ENCODE measurements at regions not wholly inside any gene's neighbourhood (a gene's known extent, or its start where the extent isn't known, plus 50 kb on each side); places are given as distances from the start of the nearest gene placed in this dataset.

GRCh38 chr6:4687989-4688947 lies 87.9 kb upstream of the CDYL start:
- no peaks in the 10 kb centered on the region for H3K27me3 ChIP-seq (ENCODE audit: control insufficient read depth in 3 of 3, insufficient read depth in 3 of 3, low read depth in 1 of 3, low read length in 3 of 3)
- H2BK15ac ChIP-seq (ENCODE audit: low read length): no peak overlapping the region
- no peak overlapping the region for H3K18ac ChIP-seq (ENCODE audit: low read length)
- H3K14ac ChIP-seq (ENCODE audit: low read length): no peak overlapping the region
- no peak overlapping the region for H2BK120ac ChIP-seq (ENCODE audit: low read depth, low read length)
- no peak for DNase-seq (ENCODE audit: low spot score)
- no peak overlapping the region for H2BK5ac ChIP-seq (ENCODE audit: low read length)
- H2AFZ ChIP-seq (ENCODE audit: low read length): peak overlapping the region; percentile 29
- WGBS, 2 donors (ENCODE audit: extremely low coverage in 2 of 2, insufficient read length in 2 of 2, insufficient replicate concordance in 1 of 2): no CpG with 5 or more reads among the region's 14 CpGs
- no peak overlapping the region for H3K27ac ChIP-seq (replicated peaks; ENCODE audit: low read length)
- H3K9ac ChIP-seq (ENCODE audit: low read depth, low read length, poor library complexity): no peak overlapping the region
- H3K9me3 ChIP-seq (replicated peaks in 1 of 2; ENCODE audit: control insufficient read depth in 2 of 2, insufficient read depth in 1 of 2, low read depth in 1 of 2, low read length in 2 of 2): peaks cover 0 to 3% of the 10 kb centered on the region in 2 donors
- H4K91ac ChIP-seq (ENCODE audit: low read depth, low read length, poor library complexity): no peak overlapping the region
- no peak overlapping the region for H2BK12ac ChIP-seq (ENCODE audit: low read length)
- H4K8ac ChIP-seq (ENCODE audit: low read depth, low read length): no peak overlapping the region
- no peak overlapping the region for H2AK5ac ChIP-seq (ENCODE audit: low read depth, low read length)
- no peak overlapping the region for H3K23ac ChIP-seq (ENCODE audit: low read depth, low read length, poor library complexity)
- H3K4ac ChIP-seq (ENCODE audit: low read length): no peak overlapping the region
- peaks cover 0 to 2% of the 10 kb centered on the region in 2 donors for H3K4me1 ChIP-seq (ENCODE audit: control insufficient read depth in 2 of 2, insufficient read depth in 1 of 2, low read depth in 1 of 2, low read length in 2 of 2)
- H3K4me3 ChIP-seq (ENCODE audit: low read length in 2 of 2): no peak overlapping the region
- H3K4me2 ChIP-seq (ENCODE audit: insufficient read depth, low read length, poor library complexity, severe bottlenecking): no peak overlapping the region
- no peaks in the 10 kb centered on the region for H3K79me1 ChIP-seq (ENCODE audit: low read depth, low read length)
- no peaks in the 10 kb centered on the region for H3K36me3 ChIP-seq (replicated peaks in 1 of 2; ENCODE audit: control insufficient read depth in 2 of 2, insufficient read depth in 2 of 2, low read length in 2 of 2)

DNA sequence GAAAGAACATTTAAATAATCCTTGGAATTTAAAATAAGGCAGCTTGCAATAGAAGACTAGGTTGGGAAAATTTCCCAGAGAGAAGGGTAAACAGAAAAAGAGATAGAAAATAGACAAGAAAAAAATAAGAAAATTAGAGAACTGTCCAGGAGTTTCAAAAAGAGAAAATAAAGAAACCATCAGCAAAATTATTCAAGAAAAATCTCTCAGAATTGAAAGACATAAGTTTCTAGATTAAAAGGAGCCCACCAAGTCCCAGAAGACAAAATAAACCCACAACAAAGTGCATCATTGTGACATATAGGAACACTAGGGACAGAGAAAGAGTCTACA lies 88.6 kb upstream of the CDYL start:
- H3K23ac ChIP-seq (ENCODE audit: low read depth, low read length, poor library complexity): no peak overlapping the region
- H3K27ac ChIP-seq (replicated peaks; ENCODE audit: low read length): no peak overlapping the region
- no peak overlapping the region for H2BK120ac ChIP-seq (ENCODE audit: low read depth, low read length)
- H3K4me3 ChIP-seq (ENCODE audit: low read length in 2 of 2): no peak overlapping the region
- no peak for DNase-seq (ENCODE audit: low spot score)
- H3K18ac ChIP-seq (ENCODE audit: low read length): no peak overlapping the region
- H4K8ac ChIP-seq (ENCODE audit: low read depth, low read length): no peak overlapping the region
- no peaks in the 10 kb centered on the region for H3K27me3 ChIP-seq (ENCODE audit: control insufficient read depth in 3 of 3, insufficient read depth in 3 of 3, low read depth in 1 of 3, low read length in 3 of 3)
- H3K4ac ChIP-seq (ENCODE audit: low read length): no peak overlapping the region
- H3K4me2 ChIP-seq (ENCODE audit: insufficient read depth, low read length, poor library complexity, severe bottlenecking): no peak overlapping the region
- no peak overlapping the region for H3K14ac ChIP-seq (ENCODE audit: low read length)
- no peak overlapping the region for H3K9ac ChIP-seq (ENCODE audit: low read depth, low read length, poor library complexity)
- H2AK5ac ChIP-seq (ENCODE audit: low read depth, low read length): no peak overlapping the region
- H4K91ac ChIP-seq (ENCODE audit: low read depth, low read length, poor library complexity): no peak overlapping the region
- H3K79me1 ChIP-seq (ENCODE audit: low read depth, low read length): no peaks in the 10 kb centered on the region
- H2BK15ac ChIP-seq (ENCODE audit: low read length): no peak overlapping the region
- no peak overlapping the region for H2BK5ac ChIP-seq (ENCODE audit: low read length)
- no peak overlapping the region for H2BK12ac ChIP-seq (ENCODE audit: low read length)
- peaks cover 0 to 2% of the 10 kb centered on the region in 2 donors for H3K4me1 ChIP-seq (ENCODE audit: control insufficient read depth in 2 of 2, insufficient read depth in 1 of 2, low read depth in 1 of 2, low read length in 2 of 2)
- H2AFZ ChIP-seq (ENCODE audit: low read length): peak overlapping the region; percentile 29
- no peaks in the 10 kb centered on the region for H3K36me3 ChIP-seq (replicated peaks in 1 of 2; ENCODE audit: control insufficient read depth in 2 of 2, insufficient read depth in 2 of 2, low read length in 2 of 2)
- peaks cover 0 to 3% of the 10 kb centered on the region in 2 donors for H3K9me3 ChIP-seq (replicated peaks in 1 of 2; ENCODE audit: control insufficient read depth in 2 of 2, insufficient read depth in 1 of 2, low read depth in 1 of 2, low read length in 2 of 2)

GRCh38 chr6:4682431-4683097 lies 93.6 kb upstream of the CDYL start:
- Histone ChIP-seq H3K27me3 (ENCODE audit: control insufficient read depth in 3 of 3, insufficient read depth in 3 of 3, low read depth in 1 of 3, low read length in 3 of 3) (peaks cover 0 to under 1% (median 0%) of the 10 kb centered on the region in 3 experiments), H2AK5ac (ENCODE audit: low read depth, low read length) (no peak overlapping the region), H3K23ac (ENCODE audit: low read depth, low read length, poor library complexity) (no peak overlapping the region), H3K18ac (ENCODE audit: low read length) (no peak overlapping the region), H3K4me2 (ENCODE audit: insufficient read depth, low read length, poor library complexity, severe bottlenecking) (no peak overlapping the region), H2BK12ac (ENCODE audit: low read length) (no peak overlapping the region), H3K9me3 (replicated peaks in 1 of 2; ENCODE audit: control insufficient read depth in 2 of 2, insufficient read depth in 1 of 2, low read depth in 1 of 2, low read length in 2 of 2) (no peaks in the 10 kb centered on the region), H2AFZ (ENCODE audit: low read length) (no peak overlapping the region), H4K8ac (ENCODE audit: low read depth, low read length) (no peak overlapping the region), H3K27ac (replicated peaks; ENCODE audit: low read length) (no peak overlapping the region), H3K9ac (ENCODE audit: low read depth, low read length, poor library complexity) (no peak overlapping the region), H4K91ac (ENCODE audit: low read depth, low read length, poor library complexity) (no peak overlapping the region), H2BK15ac (ENCODE audit: low read length) (no peak overlapping the region), H2BK120ac (ENCODE audit: low read depth, low read length) (no peak overlapping the region), H3K79me1 (ENCODE audit: low read depth, low read length) (no peaks in the 10 kb centered on the region), H3K4ac (ENCODE audit: low read length) (no peak overlapping the region), H3K4me3 (ENCODE audit: low read length in 2 of 2) (no peak overlapping the region), H3K4me1 (ENCODE audit: control insufficient read depth in 2 of 2, insufficient read depth in 1 of 2, low read depth in 1 of 2, low read length in 2 of 2) (peaks cover 0 to 2% of the 10 kb centered on the region in 2 donors), H3K14ac (ENCODE audit: low read length) (no peak overlapping the region), H2BK5ac (ENCODE audit: low read length) (no peak overlapping the region), H3K36me3 (replicated peaks in 1 of 2; ENCODE audit: control insufficient read depth in 2 of 2, insufficient read depth in 2 of 2, low read length in 2 of 2) (no peaks in the 10 kb centered on the region)
- WGBS, 2 donors (ENCODE audit: extremely low coverage in 2 of 2, insufficient read length in 2 of 2, insufficient replicate concordance in 1 of 2): no CpG with 5 or more reads among the region's 10 CpGs
- DNase-seq (ENCODE audit: low spot score): no peak

- H3K14ac ChIP-seq (ENCODE audit: low read length): no peak overlapping the region
- no peak overlapping the region for H3K4me3 ChIP-seq (ENCODE audit: low read length in 2 of 2)
- H4K91ac ChIP-seq (ENCODE audit: low read depth, low read length, poor library complexity): no peak overlapping the region
- H3K23ac ChIP-seq (ENCODE audit: low read depth, low read length, poor library complexity): no peak overlapping the region
- no peak overlapping the region for H2BK5ac ChIP-seq (ENCODE audit: low read length)
- no peaks in the 10 kb centered on the region for H3K4me1 ChIP-seq (ENCODE audit: control insufficient read depth in 2 of 2, insufficient read depth in 1 of 2, low read depth in 1 of 2, low read length in 2 of 2)
- no peak overlapping the region for H2BK120ac ChIP-seq (ENCODE audit: low read depth, low read length)
- no peak overlapping the region for H4K8ac ChIP-seq (ENCODE audit: low read depth, low read length)
- no peaks in the 10 kb centered on the region for H3K79me1 ChIP-seq (ENCODE audit: low read depth, low read length)
- WGBS, 2 donors (ENCODE audit: extremely low coverage in 2 of 2, insufficient read length in 2 of 2, insufficient replicate concordance in 1 of 2): no CpG with 5 or more reads among the region's 7 CpGs
- H3K4me2 ChIP-seq (ENCODE audit: insufficient read depth, low read length, poor library complexity, severe bottlenecking): no peak overlapping the region
- H3K36me3 ChIP-seq (replicated peaks in 1 of 2; ENCODE audit: control insufficient read depth in 2 of 2, insufficient read depth in 2 of 2, low read length in 2 of 2): no peaks in the 10 kb centered on the region
- H2AFZ ChIP-seq (ENCODE audit: low read length): no peak overlapping the region
- peaks cover 0 to 2% (median 0%) of the 10 kb centered on the region in 3 experiments for H3K27me3 ChIP-seq (ENCODE audit: control insufficient read depth in 3 of 3, insufficient read depth in 3 of 3, low read depth in 1 of 3, low read length in 3 of 3)
- no peak for DNase-seq (ENCODE audit: low spot score)
- no peaks in the 10 kb centered on the region for H3K9me3 ChIP-seq (replicated peaks in 1 of 2; ENCODE audit: control insufficient read depth in 2 of 2, insufficient read depth in 1 of 2, low read depth in 1 of 2, low read length in 2 of 2)
- H3K9ac ChIP-seq (ENCODE audit: low read depth, low read length, poor library complexity): no peak overlapping the region
- H2BK15ac ChIP-seq (ENCODE audit: low read length): no peak overlapping the region
- H3K27ac ChIP-seq (replicated peaks; ENCODE audit: low read length): no peak overlapping the region
- H2BK12ac ChIP-seq (ENCODE audit: low read length): no peak overlapping the region
- H3K18ac ChIP-seq (ENCODE audit: low read length): no peak overlapping the region
- H2AK5ac ChIP-seq (ENCODE audit: low read depth, low read length): no peak overlapping the region
- no peak overlapping the region for H3K4ac ChIP-seq (ENCODE audit: low read length)
These were observed 97.5 kb upstream of the CDYL start for GRCh38 chr6:4678506-4679300.

Measured in neuronal stem cell (in vitro differentiated cells).